ENCODE measurements at regions not wholly inside any gene's neighbourhood (a gene's known extent, or its start where the extent isn't known, plus 50 kb on each side); places are given as distances from the start of the nearest gene placed in this dataset.
"Not testable (repeated sequence)": the region's sequence is repeated elsewhere in the genome, so short reads cannot be mapped to it uniquely, and the experiment has no call there.

GRCh38 chr1:4227986-4228385 is 327.9 kb upstream of the C1orf174 start:
- DNase-seq: no peak

- no peak for DNase-seq
Measured at GRCh38 chr1:4253935-4254334, 353.9 kb upstream of the C1orf174 start.

DNA sequence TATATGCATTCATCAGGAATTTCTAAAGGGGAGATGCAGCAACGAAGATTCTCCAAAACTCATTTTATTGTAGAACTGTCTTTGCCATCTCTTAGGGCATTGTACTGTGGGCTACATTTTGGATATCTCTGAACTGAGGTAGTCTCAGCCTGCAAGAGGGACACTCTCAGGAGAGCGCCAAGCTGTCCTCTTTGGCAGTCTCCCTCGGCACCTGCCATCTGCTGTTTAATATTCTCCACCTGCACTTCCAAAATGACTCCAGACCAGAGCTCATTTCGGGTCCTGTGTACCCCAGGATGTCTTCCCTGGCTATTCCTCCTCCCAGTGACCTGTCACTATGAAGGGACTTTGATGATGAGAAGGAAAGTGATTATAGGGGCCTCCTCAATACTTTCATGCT is 356.3 kb upstream of the C1orf174 start:
- no peak for DNase-seq

DNA sequence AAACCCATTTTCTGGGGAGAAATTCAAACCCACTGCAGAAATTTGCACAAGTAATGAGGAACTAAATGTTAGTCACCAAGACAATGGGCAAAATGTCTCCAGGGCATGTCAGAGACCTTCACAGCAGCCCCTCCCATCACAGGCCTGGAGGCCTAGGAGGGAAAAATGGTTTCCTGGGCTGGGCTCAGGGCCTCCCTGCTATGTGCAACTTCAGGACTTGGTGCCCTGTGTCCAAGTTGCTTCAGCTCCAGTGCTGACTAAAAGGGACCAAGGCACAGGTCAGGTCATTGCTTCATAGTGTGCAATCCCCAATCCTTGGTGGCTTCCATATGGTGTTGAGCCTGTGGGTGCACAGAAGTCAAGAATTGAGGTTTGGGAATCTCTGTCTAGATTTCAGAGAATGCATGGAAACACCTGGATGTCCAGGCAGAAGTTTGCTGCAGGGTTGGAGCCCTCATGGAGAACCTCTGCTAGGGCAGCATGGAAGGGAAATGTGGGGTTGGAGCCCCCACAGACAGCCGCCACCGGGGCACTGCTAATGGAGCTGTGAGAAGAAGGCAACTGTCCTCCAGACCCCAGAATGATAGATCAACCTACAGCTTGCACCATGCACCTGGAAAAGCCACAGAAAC is 358.2 kb upstream of the C1orf174 start:
- DNase-seq: not testable (repeated sequence)

DNA sequence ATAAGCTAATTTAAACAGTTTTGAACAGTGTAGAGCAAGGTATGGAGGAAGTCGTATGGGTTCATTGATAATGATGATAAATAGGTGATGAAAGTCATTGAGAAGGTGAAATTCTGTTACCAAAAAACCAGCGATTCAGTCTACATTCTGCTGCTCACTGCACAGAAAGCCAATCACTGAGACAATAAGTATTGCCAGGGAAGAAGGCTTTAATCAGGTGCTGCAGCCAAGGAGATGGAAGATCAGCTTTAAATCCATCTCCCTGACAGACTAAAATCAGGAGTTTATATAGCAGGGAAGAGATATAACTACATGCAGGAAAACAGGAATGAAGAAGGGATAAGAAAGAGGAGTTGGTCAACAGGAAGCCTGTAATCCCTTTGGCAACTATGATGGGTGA is 361.3 kb upstream of the C1orf174 start:
- DNase-seq: no peak

GRCh38 chr1:4262665-4263064 is 362.6 kb upstream of the C1orf174 start:
- DNase-seq: no peak

GRCh38 chr1:4263699-4264098 is 363.6 kb upstream of the C1orf174 start:
- DNase-seq: no peak

DNA sequence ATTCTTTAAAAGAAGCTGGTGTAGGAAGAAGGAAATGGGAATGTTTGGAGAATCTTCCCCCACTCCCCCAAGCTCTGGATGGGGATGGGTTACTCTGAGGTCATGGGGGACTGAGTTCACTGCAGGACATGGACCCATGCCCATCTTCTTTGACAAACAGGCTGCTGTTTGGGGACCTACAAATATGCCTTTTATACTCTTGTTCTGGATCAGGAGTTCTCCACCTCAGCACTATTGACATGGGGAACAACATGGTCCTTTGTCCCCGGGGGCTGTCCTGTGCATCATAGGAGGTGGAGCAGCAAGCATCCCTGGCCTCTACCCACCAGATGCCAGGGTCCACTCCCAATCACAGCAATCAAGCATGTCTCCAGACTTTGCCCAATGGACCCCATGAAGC is 365.8 kb upstream of the C1orf174 start:
- no peak for DNase-seq

DNA sequence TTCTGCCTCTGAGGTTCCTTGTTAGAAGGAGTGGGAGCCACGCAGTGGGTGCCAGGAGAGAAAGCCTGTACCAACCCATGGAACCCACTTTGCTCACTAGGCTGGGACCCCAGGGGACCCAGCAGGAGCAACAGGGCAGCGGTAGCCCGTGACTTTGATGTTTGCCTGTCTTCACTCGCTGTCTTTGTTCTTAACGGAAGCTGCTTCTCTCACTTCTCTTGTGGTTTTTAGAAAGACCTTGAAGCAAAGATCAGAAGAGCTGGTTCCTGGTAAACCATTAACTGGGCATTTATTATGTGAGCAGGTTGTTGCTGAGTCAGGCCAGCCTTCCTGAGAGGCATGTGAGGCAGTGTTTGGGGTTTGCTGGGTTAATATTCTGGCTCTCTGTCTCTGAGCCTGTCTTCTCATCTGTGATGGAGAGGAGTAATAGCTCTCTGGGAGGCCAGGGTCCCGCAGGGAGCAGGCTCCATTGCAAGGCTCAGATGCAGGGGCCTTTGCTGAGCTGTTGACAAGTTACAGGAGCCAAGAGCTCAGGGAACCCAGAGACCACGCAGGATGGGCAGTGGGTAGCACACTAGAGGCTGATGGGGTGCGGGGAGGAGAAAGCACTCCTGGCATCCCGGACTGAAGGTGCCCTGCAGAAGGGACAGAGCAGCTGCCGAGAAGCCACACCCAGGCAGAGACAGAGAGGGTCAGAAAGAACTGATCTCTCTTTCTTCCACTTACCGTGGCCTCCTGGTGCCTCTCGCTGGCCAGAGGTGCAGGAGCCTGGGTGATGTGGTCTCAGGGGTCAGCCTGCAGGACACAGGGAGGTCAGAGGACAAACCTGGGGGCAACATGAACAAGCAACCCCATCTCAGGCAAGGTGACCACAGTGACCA is 367.5 kb upstream of the C1orf174 start:
- DNase-seq: no peak

DNA sequence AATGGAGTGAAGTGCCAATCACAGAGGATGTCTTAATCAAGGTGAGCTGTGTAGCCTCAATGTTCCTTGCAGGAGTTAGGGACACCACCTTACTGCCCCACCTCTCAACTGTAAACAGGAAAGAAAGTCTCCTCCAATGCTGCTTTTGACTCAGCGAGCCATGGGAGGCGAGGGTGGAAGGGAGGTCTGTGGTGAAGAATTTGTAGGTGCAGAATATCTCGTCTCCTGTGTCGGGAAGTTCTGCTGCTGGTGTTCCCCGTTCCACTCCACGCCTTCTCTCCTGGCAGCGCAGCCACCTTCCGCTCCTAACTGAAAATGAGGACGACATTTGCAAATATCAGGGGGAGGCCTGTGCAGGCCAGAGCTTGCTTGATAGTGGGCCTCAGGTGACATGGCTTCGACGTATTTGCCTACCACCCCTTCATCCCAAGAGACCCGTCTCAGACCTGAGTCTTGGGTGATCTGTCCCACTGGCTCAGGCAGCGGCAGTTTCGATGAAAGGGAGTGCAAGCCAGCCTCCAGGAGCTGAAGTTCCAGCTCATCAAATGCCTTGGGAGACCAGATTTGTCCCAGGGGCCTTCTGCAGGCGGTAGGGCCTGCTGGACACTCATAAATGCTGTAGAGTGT is 368.3 kb upstream of the C1orf174 start:
- DNase-seq: no peak

DNA sequence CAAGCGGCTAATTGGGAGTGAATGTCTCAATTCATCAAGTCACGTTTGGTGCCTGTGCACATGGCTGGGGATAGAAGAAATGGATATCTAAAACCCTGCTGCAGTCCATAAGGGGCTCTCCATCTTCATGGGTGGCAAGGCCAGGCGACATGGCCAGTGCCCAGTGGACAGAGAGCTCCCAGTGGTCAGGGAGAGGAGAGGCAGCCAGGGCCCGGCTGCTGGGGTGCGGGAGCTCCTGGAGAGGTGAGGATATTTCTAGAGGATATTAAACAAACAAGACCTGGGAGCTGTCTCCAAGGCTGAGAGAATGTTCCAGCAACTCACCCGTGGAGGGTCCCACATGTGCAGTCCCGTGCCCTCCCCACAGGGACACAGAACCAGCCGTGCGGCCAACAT is 368.8 kb upstream of the C1orf174 start:
- DNase-seq: no peak

DNA sequence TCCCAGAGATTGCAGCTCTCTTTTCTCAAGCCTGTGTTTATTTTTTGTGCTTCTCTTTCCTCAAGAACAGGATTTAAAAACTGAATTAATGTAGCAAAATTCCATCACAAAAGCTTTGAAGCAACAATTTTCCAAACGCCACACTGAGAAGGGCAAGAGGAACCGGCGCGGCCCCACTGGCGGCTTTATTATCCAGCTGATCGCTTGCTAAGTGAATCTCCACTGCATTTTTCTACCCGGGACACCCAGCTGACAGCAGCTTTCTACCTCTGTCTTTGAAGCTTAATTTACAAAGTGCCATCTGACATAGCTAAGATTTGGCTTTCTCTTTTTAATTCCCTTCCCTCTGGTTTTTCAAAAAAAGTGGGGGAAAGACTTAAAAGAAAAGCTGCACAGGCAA is 369.3 kb upstream of the C1orf174 start:
- DNase-seq: no peak

GRCh38 chr1:4269952-4270570 is 370.0 kb upstream of the C1orf174 start:
- DNase-seq: no peak

DNA sequence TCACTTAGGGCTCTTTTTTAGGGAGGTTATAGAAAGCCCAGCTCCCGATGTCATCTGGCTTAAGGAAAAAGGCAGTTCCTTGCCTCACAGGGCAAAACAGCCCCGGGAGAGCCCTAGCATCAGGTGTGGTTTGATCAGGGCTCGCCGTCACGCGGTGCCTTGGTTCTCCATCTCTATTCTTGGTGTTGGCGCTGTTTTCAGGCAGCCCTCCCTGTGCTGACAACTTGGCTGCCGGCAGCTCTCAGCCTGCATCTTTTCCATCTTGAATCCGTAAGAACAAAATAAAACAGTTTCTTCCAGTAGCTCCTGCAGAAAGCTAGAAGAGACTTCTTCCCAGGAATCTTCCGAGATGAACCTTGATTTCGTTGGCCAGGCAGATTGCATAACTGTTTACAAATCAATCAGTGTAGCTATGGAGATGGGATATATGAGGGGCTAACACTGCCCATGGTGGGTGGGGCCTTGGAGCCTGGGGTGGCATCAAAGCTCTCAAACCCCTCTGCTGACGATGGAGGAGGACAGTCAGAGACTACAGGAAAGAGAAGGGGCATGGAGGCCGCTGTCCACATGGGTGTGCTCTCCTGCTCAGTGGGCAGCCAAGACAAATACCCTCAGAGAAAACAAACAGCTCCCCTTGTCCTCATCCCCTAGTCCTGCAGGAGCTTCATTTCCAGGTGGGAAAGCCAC is 370.7 kb upstream of the C1orf174 start:
- DNase-seq: no peak

- no peak for DNase-seq
Measured at GRCh38 chr1:4271338-4271998, 371.4 kb upstream of the C1orf174 start.

- DNase-seq: no peak
Measured at GRCh38 chr1:4272568-4272967, 372.5 kb upstream of the C1orf174 start.

- DNase-seq: no peak
Measured at GRCh38 chr1:4273243-4273642, 373.2 kb upstream of the C1orf174 start.

- DNase-seq: no peak
Measured at GRCh38 chr1:4273747-4274146, 373.7 kb upstream of the C1orf174 start.

GRCh38 chr1:4275083-4275482 is 375.0 kb upstream of the C1orf174 start:
- no peak for DNase-seq

GRCh38 chr1:4276238-4276637 is 376.2 kb upstream of the C1orf174 start:
- DNase-seq: no peak

- DNase-seq: no peak
Measured at GRCh38 chr1:4277598-4277997, 376.8 kb upstream of the AJAP1 start.

DNA sequence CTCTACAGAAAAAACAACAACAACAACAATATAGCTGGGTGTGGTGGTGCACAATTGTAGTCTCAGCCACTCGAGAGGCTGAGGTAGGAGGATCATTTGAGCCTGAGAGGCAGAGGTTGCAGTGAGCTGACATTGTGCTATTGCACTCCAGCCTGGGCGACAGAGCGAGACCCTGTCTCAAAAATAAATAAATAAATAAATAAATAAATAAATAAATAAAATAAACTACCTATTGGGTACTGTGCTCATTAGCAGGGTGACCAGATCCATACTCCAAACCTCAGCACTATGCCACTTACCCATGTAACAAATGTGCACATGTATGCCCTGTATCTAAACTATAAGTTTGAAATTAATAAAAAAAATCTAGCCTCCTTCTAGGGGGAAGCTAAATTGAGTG is 369.4 kb upstream of the AJAP1 start:
- DNase-seq: no peak

GRCh38 chr1:4292861-4293260 is 361.5 kb upstream of the AJAP1 start:
- no peak for DNase-seq
